RWPE1 (cell line): ENCODE measurements at regions not wholly inside any gene's neighbourhood (a gene's known extent, or its start where the extent isn't known, plus 50 kb on each side); places are given as distances from the start of the nearest gene placed in this dataset.

Experiments
- CTCF ChIA-PET: fragments of 350-600 bp; sonication (Branson Sonifier 250); formaldehyde crosslinking; extraction: SDS; loops from one replicate; lab custom pipeline; 2021; lab: Yijun Ruan, JAX
- POLR2A ChIA-PET: fragments of 400-600 bp; formaldehyde crosslinking; extraction: SDS; loops from one replicate; lab custom pipeline; 2020; ENCODE audit warnings: antibody characterized with exemption; ENCODE audit not compliant: low non-redundant PET; lab: Yijun Ruan, JAX
- DNase-seq: peaks from one replicate; pipeline ENCODE4 v3.0.0; 2012; ENCODE audit warnings: low spot score
- H3K27ac ChIP-seq: fragments of 450-650 bp; 2 replicates; pipeline ENCODE4 v1.5.1; 2017
- TF ChIP-seq, protein P1 (sequence below): fragments of 450-650 bp; conservative IDR thresholded peaks from 2 replicates; pipeline ENCODE4 v1.5.1; 2017; ENCODE audit warnings: low read depth, mild to moderate bottlenecking

DNA sequence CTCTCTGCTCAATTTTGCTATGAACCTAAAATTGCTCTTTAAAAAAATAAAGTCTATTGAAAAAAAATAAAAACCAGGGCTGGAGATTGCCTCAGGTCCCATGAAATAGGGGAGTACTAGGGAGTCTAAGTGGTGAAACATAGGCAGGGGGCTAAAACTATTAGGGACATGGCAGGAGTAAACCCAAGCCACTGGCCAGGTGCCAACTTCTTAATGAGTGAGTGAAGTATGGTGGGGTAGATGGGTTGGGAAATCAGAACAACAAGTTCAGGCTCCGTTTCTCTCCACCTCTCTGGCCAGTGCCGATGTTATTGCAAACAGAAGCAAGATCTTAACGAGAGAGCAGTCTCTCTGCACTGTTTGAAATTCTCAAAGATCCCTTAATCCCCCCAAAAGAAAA lies 322.4 kb upstream of the CDH5 start:
- TF ChIP-seq, protein P1, sequence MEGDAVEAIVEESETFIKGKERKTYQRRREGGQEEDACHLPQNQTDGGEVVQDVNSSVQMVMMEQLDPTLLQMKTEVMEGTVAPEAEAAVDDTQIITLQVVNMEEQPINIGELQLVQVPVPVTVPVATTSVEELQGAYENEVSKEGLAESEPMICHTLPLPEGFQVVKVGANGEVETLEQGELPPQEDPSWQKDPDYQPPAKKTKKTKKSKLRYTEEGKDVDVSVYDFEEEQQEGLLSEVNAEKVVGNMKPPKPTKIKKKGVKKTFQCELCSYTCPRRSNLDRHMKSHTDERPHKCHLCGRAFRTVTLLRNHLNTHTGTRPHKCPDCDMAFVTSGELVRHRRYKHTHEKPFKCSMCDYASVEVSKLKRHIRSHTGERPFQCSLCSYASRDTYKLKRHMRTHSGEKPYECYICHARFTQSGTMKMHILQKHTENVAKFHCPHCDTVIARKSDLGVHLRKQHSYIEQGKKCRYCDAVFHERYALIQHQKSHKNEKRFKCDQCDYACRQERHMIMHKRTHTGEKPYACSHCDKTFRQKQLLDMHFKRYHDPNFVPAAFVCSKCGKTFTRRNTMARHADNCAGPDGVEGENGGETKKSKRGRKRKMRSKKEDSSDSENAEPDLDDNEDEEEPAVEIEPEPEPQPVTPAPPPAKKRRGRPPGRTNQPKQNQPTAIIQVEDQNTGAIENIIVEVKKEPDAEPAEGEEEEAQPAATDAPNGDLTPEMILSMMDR: no peak
- CTCF ChIA-PET: no interaction called here

DNA sequence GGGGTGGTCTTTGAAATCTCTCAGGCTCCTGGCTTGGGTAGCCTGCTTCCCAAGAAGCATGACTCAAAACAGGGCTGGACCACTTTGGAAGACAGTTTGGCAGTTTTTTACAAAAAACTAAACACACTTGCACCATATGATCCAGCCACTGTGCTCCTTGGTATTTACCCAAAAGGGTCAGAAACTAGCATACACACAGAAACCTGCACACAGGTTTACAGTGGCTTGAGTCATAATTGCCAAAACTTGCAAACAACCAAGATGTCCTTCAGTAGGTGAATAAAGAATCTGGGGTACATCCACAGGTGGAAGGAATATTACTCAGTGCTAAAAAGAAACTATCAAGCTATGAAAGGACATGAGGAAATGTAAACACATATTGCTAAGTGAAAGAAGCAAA lies 323.2 kb upstream of the CDH5 start:
- POLR2A ChIA-PET: no interaction called here
- H3K27ac ChIP-seq: no peak overlapping the region
- TF ChIP-seq, protein P1: no peak
- CTCF ChIA-PET: no interaction called here
- no peak for DNase-seq

More for the DNA sequence above, 322.4 kb upstream of the CDH5 start:
- POLR2A ChIA-PET: no interaction called here
- no peak overlapping the region for H3K27ac ChIP-seq
- DNase-seq: no peak

DNA sequence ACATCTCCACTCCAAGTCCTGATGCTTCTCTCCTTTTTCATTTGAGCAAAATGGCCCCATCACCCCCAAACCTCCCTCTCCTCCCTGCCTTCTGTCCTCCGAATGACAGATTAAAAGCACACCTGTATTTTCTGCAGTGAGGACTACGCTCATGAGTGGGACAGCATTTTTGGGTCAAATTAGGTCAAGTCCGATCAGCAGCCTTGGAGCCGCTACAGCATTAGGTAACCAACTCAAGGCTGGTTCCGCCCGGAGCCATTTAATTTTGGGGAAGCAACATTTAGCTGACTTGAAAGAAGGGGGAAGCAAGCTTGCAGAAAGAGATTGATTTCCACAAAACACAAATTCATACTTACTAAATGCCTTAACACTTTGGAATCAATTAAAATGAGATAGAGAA lies 324.1 kb upstream of the CDH5 start:
- POLR2A ChIA-PET: no interaction called here
- TF ChIP-seq, protein P1: no peak
- no peak overlapping the region for H3K27ac ChIP-seq
- no peak for DNase-seq
- CTCF ChIA-PET: no interaction called here

DNA sequence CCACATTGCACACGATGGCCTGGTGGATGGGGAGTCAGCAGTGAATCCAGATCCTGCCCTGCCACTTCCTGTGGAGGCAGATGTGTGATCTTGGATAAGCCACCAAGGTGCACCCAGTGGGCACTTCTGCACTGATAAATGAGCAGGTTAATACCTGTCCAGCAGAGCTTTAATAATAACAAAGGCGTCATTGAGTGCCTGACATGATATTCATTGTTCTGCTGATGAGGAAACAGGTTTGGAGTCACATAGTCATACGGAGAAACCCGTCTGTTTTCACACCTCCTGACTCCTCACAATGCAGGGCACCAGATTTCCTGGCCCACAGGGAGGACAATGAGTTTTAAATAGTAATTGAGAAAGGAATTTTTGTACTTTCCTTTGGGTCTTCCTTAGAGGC lies 324.6 kb upstream of the CDH5 start:
- DNase-seq: no peak
- POLR2A ChIA-PET: no interaction called here
- TF ChIP-seq, protein P1: no peak
- no peak overlapping the region for H3K27ac ChIP-seq
- CTCF ChIA-PET: no interaction called here

DNA sequence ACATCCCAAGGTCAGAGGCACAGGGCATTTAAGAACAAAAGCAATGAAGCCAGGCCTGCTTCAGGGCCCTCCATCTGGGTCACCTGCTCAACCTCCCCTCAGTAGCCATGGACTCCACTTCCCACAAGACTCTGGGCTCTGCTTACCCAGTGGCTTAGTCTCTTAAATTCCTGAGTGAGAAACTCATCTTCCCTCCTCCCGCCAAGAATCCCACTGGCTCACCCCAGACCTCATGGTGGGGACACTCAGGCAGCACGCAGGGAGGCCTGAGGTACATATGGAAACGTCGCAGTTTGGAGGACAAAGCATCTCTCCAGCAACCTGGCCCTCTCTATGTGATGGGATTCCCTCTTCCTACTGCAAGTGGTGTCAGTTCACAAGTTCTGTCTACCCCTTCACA lies 326.7 kb upstream of the CDH5 start:
- ChIA-PET CTCF (interaction anchor here (0.5 kb wide), 1 partner anchor 19 kb away, joined by 4 read pairs; no protein-coding TSS in a partner anchor), POLR2A (no interaction called here)
- TF ChIP-seq, protein P1: no peak
- no peak for DNase-seq
- H3K27ac ChIP-seq: no peak overlapping the region

DNA sequence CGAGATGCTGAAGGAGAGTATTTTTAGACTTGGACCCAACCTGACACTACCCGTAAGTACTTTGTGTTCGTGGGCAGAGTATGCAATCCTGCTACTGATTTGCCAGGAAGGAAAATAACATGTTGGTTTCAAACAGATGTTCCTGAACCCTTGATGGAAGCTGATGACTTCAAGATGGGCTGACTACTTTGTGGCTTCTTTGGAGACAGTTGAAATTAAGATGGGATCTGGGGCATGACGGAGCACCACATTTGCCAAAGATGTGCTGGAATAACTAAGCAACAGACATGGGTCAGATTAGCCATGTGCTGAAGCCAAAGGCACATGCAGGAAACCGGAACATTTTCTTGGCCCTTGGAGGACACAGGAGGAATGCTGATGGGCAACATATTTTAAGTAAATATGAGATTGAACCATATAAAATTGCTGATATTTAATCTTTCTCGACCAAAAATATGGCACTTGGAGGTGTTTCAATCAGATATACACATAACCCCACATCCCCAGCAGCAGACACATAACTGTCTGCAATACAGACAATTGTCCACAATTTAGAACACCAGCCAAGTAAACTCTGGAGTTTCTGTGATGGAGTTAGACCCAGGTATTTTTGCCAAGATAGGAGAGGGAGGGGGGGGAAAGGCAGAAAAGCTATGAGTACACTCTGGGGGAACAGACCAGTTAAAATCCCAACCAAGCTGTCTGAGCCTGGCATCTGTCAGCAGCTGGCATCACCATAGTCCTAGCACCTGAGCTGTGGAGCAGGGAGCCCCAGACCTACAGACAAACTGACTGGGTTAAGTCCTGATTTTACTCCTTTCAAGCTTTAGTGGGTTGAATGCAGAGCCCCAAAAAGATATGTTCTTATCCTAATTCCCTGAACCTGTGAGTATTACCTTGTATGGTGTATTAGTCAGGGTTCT lies 329.4 kb upstream of the CDH5 start:
- CTCF ChIA-PET: no interaction called here

More for the DNA sequence above, 329.4 kb upstream of the CDH5 start:
- no peak for DNase-seq
- TF ChIP-seq, protein P1: no peak
- no peak overlapping the region for H3K27ac ChIP-seq
- POLR2A ChIA-PET: no interaction called here
